ENCODE measurements at regions not wholly inside any gene's neighbourhood (a gene's known extent, or its start where the extent isn't known, plus 50 kb on each side); places are given as distances from the start of the nearest gene placed in this dataset.
"Not testable (repeated sequence)": the region's sequence is repeated elsewhere in the genome, so short reads cannot be mapped to it uniquely, and the experiment has no call there.

- no peak for DNase-seq (ENCODE audit: low spot score)
Measured at GRCh38 chr11:21723678-21724077, 469.2 kb upstream of the ANO5 start.

- DNase-seq (ENCODE audit: low spot score): no peak
Measured at GRCh38 chr11:21727102-21727501, 465.8 kb upstream of the ANO5 start.

GRCh38 chr11:21736404-21736803 lies 456.5 kb upstream of the ANO5 start:
- DNase-seq (ENCODE audit: low spot score): no peak

- peak; percentile 78 for DNase-seq (ENCODE audit: low spot score)
Measured at GRCh38 chr11:21752475-21753243, 440.2 kb upstream of the ANO5 start.

GRCh38 chr11:21753244-21753767 lies 439.6 kb upstream of the ANO5 start:
- not testable (repeated sequence) for DNase-seq (ENCODE audit: low spot score)

GRCh38 chr11:21761000-21761399 lies 431.9 kb upstream of the ANO5 start:
- no peak for DNase-seq (ENCODE audit: low spot score)

- no peak for DNase-seq (ENCODE audit: low spot score)
Measured at GRCh38 chr11:21768388-21768787, 424.5 kb upstream of the ANO5 start.

GRCh38 chr11:21769188-21769587 lies 423.7 kb upstream of the ANO5 start:
- DNase-seq (ENCODE audit: low spot score): no peak

- DNase-seq (ENCODE audit: low spot score): peak; percentile 54
Measured at GRCh38 chr11:21771097-21771496, 421.8 kb upstream of the ANO5 start.

GRCh38 chr11:21774212-21774611 lies 418.7 kb upstream of the ANO5 start:
- DNase-seq (ENCODE audit: low spot score): peak; percentile 80

GRCh38 chr11:21775911-21776310 lies 417.0 kb upstream of the ANO5 start:
- no peak for DNase-seq (ENCODE audit: low spot score)

GRCh38 chr11:21783954-21784353 lies 408.9 kb upstream of the ANO5 start:
- DNase-seq (ENCODE audit: low spot score): no peak

- DNase-seq (ENCODE audit: low spot score): no peak
Measured at GRCh38 chr11:21785351-21785750, 407.5 kb upstream of the ANO5 start.

GRCh38 chr11:21794306-21794705 lies 398.6 kb upstream of the ANO5 start:
- no peak for DNase-seq (ENCODE audit: low spot score)

GRCh38 chr11:21798216-21798615 lies 394.7 kb upstream of the ANO5 start:
- no peak for DNase-seq (ENCODE audit: low spot score)

GRCh38 chr11:21804523-21804922 lies 388.4 kb upstream of the ANO5 start:
- DNase-seq (ENCODE audit: low spot score): not testable (repeated sequence)

GRCh38 chr11:21806508-21806907 lies 386.4 kb upstream of the ANO5 start:
- DNase-seq (ENCODE audit: low spot score): no peak

- DNase-seq (ENCODE audit: low spot score): no peak
Measured at GRCh38 chr11:21806947-21807346, 385.9 kb upstream of the ANO5 start.

GRCh38 chr11:21807350-21807749 lies 385.5 kb upstream of the ANO5 start:
- DNase-seq (ENCODE audit: low spot score): no peak

GRCh38 chr11:21810650-21811049 lies 382.2 kb upstream of the ANO5 start:
- peak; percentile 80 for DNase-seq (ENCODE audit: low spot score)

- peak; percentile 63 for DNase-seq (ENCODE audit: low spot score)
Measured at GRCh38 chr11:21811572-21811971, 381.3 kb upstream of the ANO5 start.

- peak; percentile 93 for DNase-seq (ENCODE audit: low spot score)
Measured at GRCh38 chr11:21814169-21814568, 378.7 kb upstream of the ANO5 start.

- no peak for DNase-seq (ENCODE audit: low spot score)
Measured at GRCh38 chr11:21817696-21818095, 375.2 kb upstream of the ANO5 start.

- no peak for DNase-seq (ENCODE audit: low spot score)
Measured at GRCh38 chr11:21820176-21820575, 372.7 kb upstream of the ANO5 start.
